ENCODE measurements at regions not wholly inside any gene's neighbourhood (a gene's known extent, or its start where the extent isn't known, plus 50 kb on each side); places are given as distances from the start of the nearest gene placed in this dataset.

- no TSS peak for BruUV-seq (replicated peaks)
Observed at GRCh38 chr1:37174876-37175275, 140.6 kb upstream of the GRIK3 start.

More at GRCh38 chr1:37174876-37175275, 140.6 kb upstream of the GRIK3 start:
- no peak for DNase-seq (ENCODE audit: low read depth, low spot score)
- ChIA-PET RAD21 (ENCODE audit: low non-redundant PET in 1 of 2, low total read pairs in 2 of 2, uncharacterized antibody in 2 of 2, unreplicated experiment in 2 of 2) (no interaction called here), CTCF (no interaction called here), POLR2A (no interaction called here)
- TF ChIP-seq ELF1 (IDR thresholded peaks at IDR 0.05; ENCODE audit: borderline replicate concordance, low read depth) = no peak
- no peak for TF ChIP-seq SIN3A (IDR thresholded peaks at IDR 0.05; ENCODE audit: low read depth)
- TF ChIP-seq REST (IDR thresholded peaks at IDR 0.05; ENCODE audit: low read depth) = no peak
- no peak for TF ChIP-seq JUND (IDR thresholded peaks at IDR 0.05)
- TF ChIP-seq EZH2 (IDR thresholded peaks at IDR 0.05) = no peak
- no peak for TF ChIP-seq EZH2phosphoT487 (IDR thresholded peaks at IDR 0.05; ENCODE audit: borderline replicate concordance)
- no peak for TF ChIP-seq ZNF274 (IDR thresholded peaks at IDR 0.05; ENCODE audit: low read depth, low read length)
- TF ChIP-seq, protein P1, sequence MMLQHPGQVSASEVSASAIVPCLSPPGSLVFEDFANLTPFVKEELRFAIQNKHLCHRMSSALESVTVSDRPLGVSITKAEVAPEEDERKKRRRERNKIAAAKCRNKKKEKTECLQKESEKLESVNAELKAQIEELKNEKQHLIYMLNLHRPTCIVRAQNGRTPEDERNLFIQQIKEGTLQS (IDR thresholded peaks at IDR 0.05) = no peak
- no peak for TF ChIP-seq POLR2A (IDR thresholded peaks at IDR 0.05; ENCODE audit: borderline replicate concordance, extremely low read depth, insufficient read depth, insufficient read length)
- TF ChIP-seq TCF7L2 (IDR thresholded peaks at IDR 0.05; ENCODE audit: borderline replicate concordance, extremely low read depth, insufficient read depth, insufficient read length) = no peak
- TF ChIP-seq RAD21 (IDR thresholded peaks at IDR 0.05; ENCODE audit: low read depth) = no peak
- no peak for TF ChIP-seq CEBPB (IDR thresholded peaks at IDR 0.05; ENCODE audit: low read depth)
- TF ChIP-seq, protein P2, sequence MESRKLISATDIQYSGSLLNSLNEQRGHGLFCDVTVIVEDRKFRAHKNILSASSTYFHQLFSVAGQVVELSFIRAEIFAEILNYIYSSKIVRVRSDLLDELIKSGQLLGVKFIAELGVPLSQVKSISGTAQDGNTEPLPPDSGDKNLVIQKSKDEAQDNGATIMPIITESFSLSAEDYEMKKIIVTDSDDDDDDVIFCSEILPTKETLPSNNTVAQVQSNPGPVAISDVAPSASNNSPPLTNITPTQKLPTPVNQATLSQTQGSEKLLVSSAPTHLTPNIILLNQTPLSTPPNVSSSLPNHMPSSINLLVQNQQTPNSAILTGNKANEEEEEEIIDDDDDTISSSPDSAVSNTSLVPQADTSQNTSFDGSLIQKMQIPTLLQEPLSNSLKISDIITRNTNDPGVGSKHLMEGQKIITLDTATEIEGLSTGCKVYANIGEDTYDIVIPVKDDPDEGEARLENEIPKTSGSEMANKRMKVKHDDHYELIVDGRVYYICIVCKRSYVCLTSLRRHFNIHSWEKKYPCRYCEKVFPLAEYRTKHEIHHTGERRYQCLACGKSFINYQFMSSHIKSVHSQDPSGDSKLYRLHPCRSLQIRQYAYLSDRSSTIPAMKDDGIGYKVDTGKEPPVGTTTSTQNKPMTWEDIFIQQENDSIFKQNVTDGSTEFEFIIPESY (IDR thresholded peaks at IDR 0.05; ENCODE audit: extremely low read depth, insufficient replicate concordance, low read length) = no peak
- no peak for TF ChIP-seq POLR2AphosphoS5 (IDR thresholded peaks at IDR 0.05; ENCODE audit: low read depth, low read length)
- no peak for TF ChIP-seq CTCF (IDR thresholded peaks at IDR 0.05 in 2 of 3, conservative IDR thresholded peaks at IDR 0.05 in 1 of 3; ENCODE audit: borderline replicate concordance in 1 of 3, insufficient read depth in 1 of 3, low read depth in 2 of 3, low read length in 2 of 3)
- TF ChIP-seq, protein P3, sequence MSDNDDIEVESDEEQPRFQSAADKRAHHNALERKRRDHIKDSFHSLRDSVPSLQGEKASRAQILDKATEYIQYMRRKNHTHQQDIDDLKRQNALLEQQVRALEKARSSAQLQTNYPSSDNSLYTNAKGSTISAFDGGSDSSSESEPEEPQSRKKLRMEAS (IDR thresholded peaks at IDR 0.05) = no peak
- TF ChIP-seq ZFX (IDR thresholded peaks at IDR 0.05) = no peak
- Histone ChIP-seq H3K4me3 (replicated peaks in 1 of 2; ENCODE audit: low read depth in 1 of 2, low read length in 2 of 2) (no peak overlapping the region), H3K36me3 (ENCODE audit: control insufficient read depth in 1 of 2, insufficient read depth in 2 of 2, low read length in 2 of 2) (no peaks in the 10 kb centered on the region), H3K9me3 (ENCODE audit: control insufficient read depth in 1 of 2, insufficient read depth in 1 of 2, low read depth in 1 of 2, low read length in 2 of 2) (no peaks in the 10 kb centered on the region), H3K79me2 (ENCODE audit: insufficient read depth, low read length) (no peaks in the 10 kb centered on the region), H3K4me2 (ENCODE audit: low read length) (no peak overlapping the region), H3K9ac (ENCODE audit: low read length) (no peak overlapping the region), H3K9me2 (ENCODE audit: insufficient read depth) (no peaks in the 10 kb centered on the region), H3K27ac (ENCODE audit: low read depth, low read length) (no peak overlapping the region), H3K4me1 (ENCODE audit: control insufficient read depth in 1 of 2, insufficient read depth in 2 of 2, low read length in 2 of 2) (no peaks in the 10 kb centered on the region), H4K20me1 (ENCODE audit: insufficient read depth) (no peaks in the 10 kb centered on the region), H2AFZ (ENCODE audit: low read depth, low read length, poor library complexity, severe bottlenecking) (no peak overlapping the region), H3K27me3 (ENCODE audit: insufficient read depth, low read length) (peaks cover 63% of the 10 kb centered on the region)
- ATAC-seq = no peak
- intact Hi-C loops (cut with micrococcal nuclease) = loop anchor here (10.0 kb wide), 1 partner anchor 600 kb away; no protein-coding TSS in a partner anchor

Measured in HCT116 (cell line).